Keratinocyte (primary cell): ENCODE measurements at regions not wholly inside any gene's neighbourhood (a gene's known extent, or its start where the extent isn't known, plus 50 kb on each side); places are given as distances from the start of the nearest gene placed in this dataset.

ENCODE experiments used
- CTCF ChIP-seq, 3 experiments: IDR thresholded peaks in 1 of 3; conservative IDR thresholded peaks in 1 of 3; optimal IDR thresholded peaks in 1 of 3; 2 replicates in 2 of 3; 3 replicates in 1 of 3; pipeline versions ENCODE3 to v1.5.1; 2011; ENCODE audit warnings: low read length in 3 of 3, mild to moderate bottlenecking in 3 of 3, moderate library complexity in 2 of 3, control low read depth in 1 of 3, inconsistent platforms in 1 of 3; ENCODE audit not compliant: insufficient read depth in 2 of 3; ENCODE audit errors: extremely low read depth in 1 of 3
- EZH2 ChIP-seq: IDR thresholded peaks from one replicate; pipeline ENCODE4 v1.6.1; 2012; ENCODE audit warnings: inconsistent platforms, mild to moderate bottlenecking, low read length, moderate library complexity

- no peak for TF ChIP-seq CTCF (optimal IDR thresholded peaks at IDR 0.05 in 1 of 3, IDR thresholded peaks at IDR 0.05 in 1 of 3, conservative IDR thresholded peaks at IDR 0.05 in 1 of 3; ENCODE audit: extremely low read depth in 1 of 3, insufficient read depth in 2 of 3, low read length in 3 of 3)
- TF ChIP-seq EZH2: no peak
Measured at GRCh38 chr10:117656385-117657367, 114.1 kb downstream of the EMX2 start.
